Neural progenitor cell (in vitro differentiated cells): ENCODE measurements at regions not wholly inside any gene's neighbourhood (a gene's known extent, or its start where the extent isn't known, plus 50 kb on each side); places are given as distances from the start of the nearest gene placed in this dataset.

Experiments used
- CTCF ChIP-seq: fragments of 200-600 bp; sonication (generic); IDR thresholded peaks from 2 replicates; pipeline ENCODE4 v1.5.1; 2017; ENCODE audit warnings: antibody characterized with exemption, mild to moderate bottlenecking
- EZH2 ChIP-seq: fragments of 200-600 bp; sonication (generic); IDR thresholded peaks from 2 replicates; pipeline ENCODE4 v1.6.1; 2017; ENCODE audit warnings: antibody characterized with exemption, mild to moderate bottlenecking, moderate library complexity
- EZH2phosphoT487 ChIP-seq: fragments of 200-600 bp; sonication (generic); IDR thresholded peaks from 2 replicates; pipeline ENCODE4 v1.6.1; 2017; ENCODE audit warnings: antibody characterized with exemption

- TF ChIP-seq CTCF (no peak), EZH2 (no peak), EZH2phosphoT487 (no peak)
These were observed 221.6 kb downstream of the GPD2 start for GRCh38 chr2:156657809-156658208.
